Natural killer cell (primary cell): ENCODE measurements at regions not wholly inside any gene's neighbourhood (a gene's known extent, or its start where the extent isn't known, plus 50 kb on each side); places are given as distances from the start of the nearest gene placed in this dataset.
A peak's percentile ranks its signal among the peaks of the same experiment; 100 is the strongest.
"Not testable (repeated sequence)": the region's sequence is repeated elsewhere in the genome, so short reads cannot be mapped to it uniquely, and the experiment has no call there.

Experiments
- ATAC-seq, 3 donors: fragments of 150-1000 bp in 2 of 3; fragments of 200-7000 bp in 1 of 3; cut with Tn5 transposase; 1 replicate in 1 of 3; 2 replicates in 2 of 3; pipeline ENCODE4 v1.10.0; 2021; ENCODE audit warnings: mild to moderate bottlenecking in 2 of 3, moderate library complexity in 2 of 3
- DNase-seq, 2 donors: peaks; one replicate each; pipeline versions ENCODE4 v3.0.0 to v3.0.0-alpha.2; 2013 to 2021; ENCODE audit warnings: mixed read lengths in 1 of 2
- H3K27ac ChIP-seq: one replicate; pipeline ENCODE4 v1.5.1; 2013; ENCODE audit warnings: mild to moderate bottlenecking, low read length
- H3K27me3 ChIP-seq: one replicate; pipeline ENCODE4 v1.6.1; 2013; ENCODE audit warnings: low read length; ENCODE audit not compliant: control insufficient read depth, insufficient read depth
- H3K36me3 ChIP-seq: one replicate; pipeline ENCODE4 v1.6.1; 2013; ENCODE audit warnings: low read length; ENCODE audit not compliant: control insufficient read depth, insufficient read depth
- H3K4me1 ChIP-seq: one replicate; pipeline ENCODE4 v1.6.1; 2013; ENCODE audit warnings: low read length; ENCODE audit not compliant: control insufficient read depth, insufficient read depth
- H3K4me3 ChIP-seq: one replicate; pipeline ENCODE4 v1.5.1; 2013; ENCODE audit warnings: low read length
- H3K9me3 ChIP-seq: one replicate; pipeline ENCODE4 v1.6.1; 2013; ENCODE audit warnings: low read length; ENCODE audit not compliant: control insufficient read depth, insufficient read depth
- H3K27ac Mint-ChIP-seq, 2 donors: one replicate each; pipeline ENCODE4 v1.8.0; 2022; ENCODE audit warnings: mild to moderate bottlenecking in 2 of 2, mixed read lengths in 2 of 2, moderate library complexity in 1 of 2
- H3K27me3 Mint-ChIP-seq, 2 donors: one replicate each; pipeline ENCODE4 v1.8.0; 2022; ENCODE audit warnings: low read depth in 2 of 2, mixed read lengths in 2 of 2
- H3K36me3 Mint-ChIP-seq: one replicate; pipeline ENCODE4 v1.8.0; 2022; ENCODE audit warnings: mixed read lengths
- H3K4me1 Mint-ChIP-seq, 2 donors: one replicate each; pipeline ENCODE4 v1.8.0; 2022; ENCODE audit warnings: mixed read lengths in 2 of 2
- H3K4me3 Mint-ChIP-seq: one replicate; pipeline ENCODE4 v1.8.0; 2022; ENCODE audit warnings: mild to moderate bottlenecking, moderate library complexity, mixed read lengths
- H3K9me3 Mint-ChIP-seq, 2 donors: one replicate each; pipeline ENCODE4 v1.8.0; 2022; ENCODE audit warnings: mixed read lengths in 2 of 2
- WGBS: methylation state at CpG from one replicate; pipeline ENCODE4 v1.1.7; 2013; ENCODE audit warnings: missing lambda C conversion rate; ENCODE audit not compliant: insufficient coverage; 5-methylcytosine and 5-hydroxymethylcytosine counted together
- intact Hi-C: fragments of 100-400 bp; cut with micrococcal nuclease; formaldehyde crosslinking; loops from one replicate; pipeline ENCODE4 v1.14.2; 2022
- TF ChIP-seq, protein P1 (sequence below): fragments of 200-600 bp; IDR thresholded peaks from one replicate; pipeline ENCODE4 v1.8.0; 2022; ENCODE audit warnings: antibody characterized with exemption

DNA sequence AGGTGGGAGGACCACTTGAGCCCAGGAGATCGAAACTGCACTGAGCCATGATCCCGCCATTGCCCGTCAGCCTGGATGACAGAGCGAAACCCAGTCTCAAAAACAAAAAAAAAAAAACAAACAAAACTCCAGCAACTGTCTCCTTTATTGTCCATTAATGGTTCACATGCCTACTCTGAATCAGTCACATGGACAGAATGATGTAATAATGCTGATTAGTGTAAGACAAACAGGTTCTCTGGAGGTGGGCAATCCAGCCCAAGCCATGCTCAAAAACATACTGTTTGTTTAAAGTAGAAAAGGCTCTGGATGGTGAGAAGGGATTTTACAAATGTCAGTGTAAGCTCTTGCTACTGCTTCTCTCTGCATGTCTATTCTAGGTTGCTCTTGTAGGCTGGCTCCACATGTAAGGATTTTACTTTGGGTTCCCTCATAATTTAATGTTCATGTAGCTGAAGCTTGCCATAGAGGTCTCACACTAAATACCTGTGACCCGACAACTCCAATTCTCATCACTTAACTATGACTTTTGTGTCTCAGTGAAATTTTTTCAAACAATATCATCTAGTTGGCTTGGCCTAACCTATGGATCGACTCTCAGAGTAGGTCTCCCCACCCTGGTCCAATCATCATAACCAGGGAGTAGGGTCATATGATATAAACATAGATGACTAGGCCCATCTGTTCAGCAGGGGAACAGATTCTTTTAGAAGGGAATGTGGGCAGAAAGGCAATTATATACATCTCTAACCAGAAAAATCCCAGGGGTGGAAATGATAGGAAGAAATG is 83.9 kb upstream of the SLC39A10 start:
- H3K27ac Mint-ChIP-seq = no peak overlapping the region
- intact Hi-C loops = no loop called here

GRCh38 chr2:195570329-195570728 is 86.7 kb upstream of the SLC39A10 start:
- Histone ChIP-seq H3K27me3 (no peaks in the 10 kb centered on the region), H3K4me3 (no peak overlapping the region), H3K9me3 (no peaks in the 10 kb centered on the region), H3K27ac (no peak overlapping the region), H3K4me1 (peaks cover 3% of the 10 kb centered on the region), H3K36me3 (no peaks in the 10 kb centered on the region)
- intact Hi-C loops = no loop called here
- Mint-ChIP-seq H3K9me3 (no peaks in the 10 kb centered on the region), H3K27me3 (no peaks in the 10 kb centered on the region), H3K27ac (no peak overlapping the region), H3K4me3 (no peak overlapping the region), H3K36me3 (no peaks in the 10 kb centered on the region), H3K4me1 (peaks cover 8% of the 10 kb centered on the region in 2 donors)
- 86% methylated on average over 2 of the region's 2 CpGs for WGBS
- TF ChIP-seq, protein P1, sequence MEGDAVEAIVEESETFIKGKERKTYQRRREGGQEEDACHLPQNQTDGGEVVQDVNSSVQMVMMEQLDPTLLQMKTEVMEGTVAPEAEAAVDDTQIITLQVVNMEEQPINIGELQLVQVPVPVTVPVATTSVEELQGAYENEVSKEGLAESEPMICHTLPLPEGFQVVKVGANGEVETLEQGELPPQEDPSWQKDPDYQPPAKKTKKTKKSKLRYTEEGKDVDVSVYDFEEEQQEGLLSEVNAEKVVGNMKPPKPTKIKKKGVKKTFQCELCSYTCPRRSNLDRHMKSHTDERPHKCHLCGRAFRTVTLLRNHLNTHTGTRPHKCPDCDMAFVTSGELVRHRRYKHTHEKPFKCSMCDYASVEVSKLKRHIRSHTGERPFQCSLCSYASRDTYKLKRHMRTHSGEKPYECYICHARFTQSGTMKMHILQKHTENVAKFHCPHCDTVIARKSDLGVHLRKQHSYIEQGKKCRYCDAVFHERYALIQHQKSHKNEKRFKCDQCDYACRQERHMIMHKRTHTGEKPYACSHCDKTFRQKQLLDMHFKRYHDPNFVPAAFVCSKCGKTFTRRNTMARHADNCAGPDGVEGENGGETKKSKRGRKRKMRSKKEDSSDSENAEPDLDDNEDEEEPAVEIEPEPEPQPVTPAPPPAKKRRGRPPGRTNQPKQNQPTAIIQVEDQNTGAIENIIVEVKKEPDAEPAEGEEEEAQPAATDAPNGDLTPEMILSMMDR = no peak
- ATAC-seq (no peak), DNase-seq (no peak)

More for the DNA sequence above, 83.9 kb upstream of the SLC39A10 start:
- H3K4me1 ChIP-seq = peaks cover 9% of the 10 kb centered on the region
- TF ChIP-seq, protein P1 = no peak
- H3K4me3 ChIP-seq = no peak overlapping the region
- ATAC-seq = no peak
- peaks cover 17 to 18% of the 10 kb centered on the region in 2 donors for H3K4me1 Mint-ChIP-seq
- WGBS = 100% methylated on average over 5 of the region's 6 CpGs
- no peaks in the 10 kb centered on the region for H3K27me3 Mint-ChIP-seq
- no peaks in the 10 kb centered on the region for H3K9me3 ChIP-seq
- no peak overlapping the region for H3K27ac ChIP-seq
- no peak overlapping the region for H3K4me3 Mint-ChIP-seq
- no peaks in the 10 kb centered on the region for H3K36me3 Mint-ChIP-seq
- H3K9me3 Mint-ChIP-seq = no peaks in the 10 kb centered on the region
- H3K36me3 ChIP-seq = no peaks in the 10 kb centered on the region
- H3K27me3 ChIP-seq = no peaks in the 10 kb centered on the region
- DNase-seq = no peak

GRCh38 chr2:195569255-195569654 is 87.8 kb upstream of the SLC39A10 start:
- H3K4me1 Mint-ChIP-seq = peaks cover 8% of the 10 kb centered on the region in 2 donors
- intact Hi-C loops = no loop called here

DNA sequence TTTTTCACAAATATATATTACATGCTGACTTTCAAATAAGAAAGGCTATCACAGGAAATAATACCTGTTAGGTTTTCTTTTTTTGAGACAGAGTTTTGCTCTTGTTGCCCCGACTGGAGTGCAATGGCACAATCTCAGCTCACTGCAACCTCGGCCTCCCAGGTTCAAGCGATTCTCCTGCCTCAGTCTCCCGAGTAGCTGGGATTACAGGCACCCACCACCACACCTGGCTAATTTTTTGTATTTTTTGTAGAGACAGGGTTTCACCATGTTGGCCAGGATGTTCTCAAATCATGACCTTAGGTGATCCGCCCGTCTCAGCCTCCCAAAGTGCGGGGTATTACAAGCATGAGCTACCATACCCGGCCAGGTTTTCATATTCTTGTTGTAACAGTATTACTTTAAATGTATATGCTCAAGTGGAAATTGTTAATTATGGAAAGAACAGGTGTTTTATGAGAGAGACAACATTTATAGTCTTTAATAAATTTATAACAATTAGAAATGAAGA is 92.3 kb upstream of the SLC39A10 start:
- H3K27ac Mint-ChIP-seq, H3K9me3 ChIP-seq, ATAC-seq, H3K27me3 Mint-ChIP-seq, H3K4me3 ChIP-seq, intact Hi-C loops, H3K36me3 ChIP-seq, H3K9me3 Mint-ChIP-seq, H3K4me3 Mint-ChIP-seq, H3K27me3 ChIP-seq, DNase-seq, H3K36me3 Mint-ChIP-seq: not testable (repeated sequence)
- peaks cover 34% of the 10 kb centered on the region in 2 donors for H3K4me1 Mint-ChIP-seq
- 85% methylated on average over 6 of the region's 8 CpGs for WGBS
- peaks cover 39% of the 10 kb centered on the region for H3K4me1 ChIP-seq
- peak overlapping the region; percentile 25 for H3K27ac ChIP-seq

More at GRCh38 chr2:195569255-195569654, 87.8 kb upstream of the SLC39A10 start:
- TF ChIP-seq, protein P1 = no peak
- no peak overlapping the region for H3K4me3 ChIP-seq
- no peaks in the 10 kb centered on the region for H3K9me3 Mint-ChIP-seq
- 81% methylated on average over 3 of the region's 3 CpGs for WGBS
- H3K4me1 ChIP-seq = peaks cover 6% of the 10 kb centered on the region
- no peak for DNase-seq
- no peak overlapping the region for H3K27ac ChIP-seq
- H3K36me3 ChIP-seq = no peaks in the 10 kb centered on the region
- ATAC-seq = no peak
- peak overlapping the region in 1 of 2 donors; percentile 26 for H3K27ac Mint-ChIP-seq
- no peaks in the 10 kb centered on the region for H3K27me3 Mint-ChIP-seq
- H3K4me3 Mint-ChIP-seq = no peak overlapping the region
- no peaks in the 10 kb centered on the region for H3K9me3 ChIP-seq
- no peaks in the 10 kb centered on the region for H3K27me3 ChIP-seq
- H3K36me3 Mint-ChIP-seq = no peaks in the 10 kb centered on the region
